Embryonic facial prominence (tissue), 1 donor: ENCODE measurements at regions not wholly inside any gene's neighbourhood (a gene's known extent, or its start where the extent isn't known, plus 50 kb on each side); places are given as distances from the start of the nearest gene placed in this dataset.
"Not testable (repeated sequence)": the region's sequence is repeated elsewhere in the genome, so short reads cannot be mapped to it uniquely, and the experiment has no call there.

Experiments used
- DNase-seq: peaks from one replicate; pipeline ENCODE4 v3.0.0-alpha.2; 2016; ENCODE audit errors: extremely low spot score

- DNase-seq: no peak
These were observed 489.7 kb upstream of the RGS18 start for GRCh38 chr1:191668525-191668924.

- no peak for DNase-seq
These were observed 488.6 kb upstream of the RGS18 start for GRCh38 chr1:191669629-191670028.

- no peak for DNase-seq
These were observed 487.0 kb upstream of the RGS18 start for GRCh38 chr1:191671236-191671635.

- no peak for DNase-seq
These were observed 483.6 kb upstream of the RGS18 start for GRCh38 chr1:191674626-191675179.

- no peak for DNase-seq
These were observed 482.1 kb upstream of the RGS18 start for GRCh38 chr1:191675856-191676783.

- no peak for DNase-seq
These were observed 472.6 kb upstream of the RGS18 start for GRCh38 chr1:191685669-191686068.

GRCh38 chr1:191687721-191688120 is 470.5 kb upstream of the RGS18 start:
- no peak for DNase-seq

GRCh38 chr1:191690931-191691330 is 467.3 kb upstream of the RGS18 start:
- no peak for DNase-seq

- no peak for DNase-seq
These were observed 464.5 kb upstream of the RGS18 start for GRCh38 chr1:191693797-191694196.

GRCh38 chr1:191695865-191696264 is 462.4 kb upstream of the RGS18 start:
- DNase-seq: no peak

- DNase-seq: no peak
These were observed 461.9 kb upstream of the RGS18 start for GRCh38 chr1:191696354-191696753.

GRCh38 chr1:191697556-191697955 is 460.7 kb upstream of the RGS18 start:
- no peak for DNase-seq

GRCh38 chr1:191698246-191698645 is 460.0 kb upstream of the RGS18 start:
- DNase-seq: no peak

- no peak for DNase-seq
These were observed 458.9 kb upstream of the RGS18 start for GRCh38 chr1:191699343-191699742.

- no peak for DNase-seq
These were observed 457.3 kb upstream of the RGS18 start for GRCh38 chr1:191700922-191701321.

- no peak for DNase-seq
These were observed 456.1 kb upstream of the RGS18 start for GRCh38 chr1:191702124-191702523.

- no peak for DNase-seq
These were observed 451.0 kb upstream of the RGS18 start for GRCh38 chr1:191707288-191707687.

GRCh38 chr1:191709215-191709614 is 449.0 kb upstream of the RGS18 start:
- DNase-seq: no peak

- DNase-seq: no peak
These were observed 446.3 kb upstream of the RGS18 start for GRCh38 chr1:191711961-191712360.

- DNase-seq: no peak
These were observed 443.4 kb upstream of the RGS18 start for GRCh38 chr1:191714845-191715244.

- no peak for DNase-seq
These were observed 428.5 kb upstream of the RGS18 start for GRCh38 chr1:191729742-191730141.

GRCh38 chr1:191731608-191732302 is 426.5 kb upstream of the RGS18 start:
- not testable (repeated sequence) for DNase-seq

GRCh38 chr1:191734321-191734720 is 423.9 kb upstream of the RGS18 start:
- no peak for DNase-seq
